SK-N-SH treated with all-trans-retinoic acid at 6 μM for 48 hours (cell line): ENCODE measurements at regions not wholly inside any gene's neighbourhood (a gene's known extent, or its start where the extent isn't known, plus 50 kb on each side); places are given as distances from the start of the nearest gene placed in this dataset.

Experiments used
- ATAC-seq: fragments of 200-7000 bp; cut with Tn5 transposase; 3 replicates; pipeline ENCODE4 v1.9.1; 2020; ENCODE audit warnings: mild to moderate bottlenecking, moderate library complexity
- ARNTL ChIP-seq: fragments of 450-650 bp; formaldehyde crosslinking; IDR thresholded peaks from 2 replicates; pipeline ENCODE4 v1.5.0; 2020; ENCODE audit warnings: low read depth, mild to moderate bottlenecking, moderate library complexity, borderline replicate concordance
- CSDC2 ChIP-seq: fragments of 250-450 bp; sonication (Bioruptor Pico); IDR thresholded peaks from 2 replicates; pipeline ENCODE4 v1.5.0; 2020; ENCODE audit warnings: mild to moderate bottlenecking, moderate library complexity
- CSRNP3 ChIP-seq: fragments of 250-450 bp; sonication (Bioruptor Pico); IDR thresholded peaks from 2 replicates; pipeline ENCODE4 v1.5.1; 2021; ENCODE audit warnings: mild to moderate bottlenecking, moderate library complexity
- ESRRG ChIP-seq: fragments of 250-450 bp; sonication (Bioruptor Pico); IDR thresholded peaks from 2 replicates; pipeline ENCODE4 v1.6.1; 2021; ENCODE audit warnings: mild to moderate bottlenecking
- GLIS3 ChIP-seq: fragments of 250-450 bp; sonication (Bioruptor Pico); IDR thresholded peaks from 2 replicates; pipeline ENCODE4 v1.5.0; 2020; ENCODE audit warnings: mild to moderate bottlenecking, moderate library complexity
- ISL1 ChIP-seq: fragments of 250-450 bp; sonication (Bioruptor Pico); IDR thresholded peaks from 2 replicates; pipeline ENCODE4 v2.1.2; 2022; ENCODE audit warnings: mild to moderate bottlenecking, moderate library complexity
- OSR1 ChIP-seq: fragments of 250-450 bp; sonication (Bioruptor Pico); IDR thresholded peaks from 2 replicates; pipeline ENCODE4 v1.8.0; 2022; ENCODE audit warnings: moderate library complexity, mild to moderate bottlenecking, inconsistent platforms
- PPARA ChIP-seq: fragments of 250-450 bp; sonication (Bioruptor Pico); IDR thresholded peaks from 2 replicates; pipeline ENCODE4 v1.5.0; 2020; ENCODE audit warnings: mild to moderate bottlenecking, borderline replicate concordance
- RARB ChIP-seq: fragments of 250-450 bp; sonication (Bioruptor Pico); IDR thresholded peaks from 2 replicates; pipeline ENCODE4 v1.8.0; 2021; ENCODE audit warnings: mild to moderate bottlenecking, moderate library complexity
- SNAI2 ChIP-seq: fragments of 250-450 bp; sonication (Bioruptor Pico); IDR thresholded peaks from 2 replicates; pipeline ENCODE4 v1.5.0; 2020; ENCODE audit warnings: mild to moderate bottlenecking, moderate library complexity
- TCF4 ChIP-seq: fragments of 250-450 bp; sonication (Bioruptor Pico); IDR thresholded peaks from 2 replicates; pipeline ENCODE4 v1.8.0; 2021; ENCODE audit warnings: mild to moderate bottlenecking, moderate library complexity, borderline replicate concordance
- TOX ChIP-seq: fragments of 250-450 bp; sonication (Bioruptor Pico); IDR thresholded peaks from 2 replicates; pipeline ENCODE4 v1.8.0; 2021; ENCODE audit warnings: mild to moderate bottlenecking, moderate library complexity, borderline replicate concordance
- ZC3H10 ChIP-seq: fragments of 250-450 bp; sonication (Bioruptor Pico); IDR thresholded peaks from 2 replicates; pipeline ENCODE4 v1.5.1; 2021; ENCODE audit warnings: mild to moderate bottlenecking, moderate library complexity
- ZNF565 ChIP-seq: fragments of 450-650 bp; formaldehyde crosslinking; conservative IDR thresholded peaks from 2 replicates; pipeline ENCODE4 v1.5.0; 2020; ENCODE audit warnings: low read depth, mild to moderate bottlenecking, moderate library complexity
- ZNF70 ChIP-seq: fragments of 450-650 bp; formaldehyde crosslinking; IDR thresholded peaks from 2 replicates; pipeline ENCODE4 v1.5.0; 2020; ENCODE audit warnings: mild to moderate bottlenecking, moderate library complexity
- ZNF8 ChIP-seq: fragments of 450-650 bp; formaldehyde crosslinking; IDR thresholded peaks from 2 replicates; pipeline ENCODE4 v1.5.0; 2020; ENCODE audit warnings: mild to moderate bottlenecking, moderate library complexity
- TF ChIP-seq, protein P1 (sequence below): fragments of 250-450 bp; sonication (Bioruptor Pico); IDR thresholded peaks from 2 replicates; pipeline ENCODE4 v1.5.0; 2020; ENCODE audit warnings: mild to moderate bottlenecking, moderate library complexity
- TF ChIP-seq, protein P2 (sequence below): fragments of 250-450 bp; sonication (Bioruptor Pico); IDR thresholded peaks from 2 replicates; pipeline ENCODE4 v1.5.1; 2020; ENCODE audit warnings: low read depth, mild to moderate bottlenecking, moderate library complexity
- TF ChIP-seq, protein P3 (sequence below): fragments of 250-450 bp; sonication (Bioruptor Pico); IDR thresholded peaks from 2 replicates; pipeline ENCODE4 v1.8.0; 2021; ENCODE audit warnings: low read depth, mild to moderate bottlenecking, moderate library complexity, borderline replicate concordance
- TF ChIP-seq, protein P4 (sequence below): fragments of 250-450 bp; sonication (Bioruptor Pico); IDR thresholded peaks from 2 replicates; pipeline ENCODE4 v1.8.0; 2020; ENCODE audit warnings: mild to moderate bottlenecking, moderate library complexity, borderline replicate concordance

GRCh38 chr1:200262326-200262965 lies 147.4 kb downstream of the ZNF281 start:
- TF ChIP-seq, protein P1, sequence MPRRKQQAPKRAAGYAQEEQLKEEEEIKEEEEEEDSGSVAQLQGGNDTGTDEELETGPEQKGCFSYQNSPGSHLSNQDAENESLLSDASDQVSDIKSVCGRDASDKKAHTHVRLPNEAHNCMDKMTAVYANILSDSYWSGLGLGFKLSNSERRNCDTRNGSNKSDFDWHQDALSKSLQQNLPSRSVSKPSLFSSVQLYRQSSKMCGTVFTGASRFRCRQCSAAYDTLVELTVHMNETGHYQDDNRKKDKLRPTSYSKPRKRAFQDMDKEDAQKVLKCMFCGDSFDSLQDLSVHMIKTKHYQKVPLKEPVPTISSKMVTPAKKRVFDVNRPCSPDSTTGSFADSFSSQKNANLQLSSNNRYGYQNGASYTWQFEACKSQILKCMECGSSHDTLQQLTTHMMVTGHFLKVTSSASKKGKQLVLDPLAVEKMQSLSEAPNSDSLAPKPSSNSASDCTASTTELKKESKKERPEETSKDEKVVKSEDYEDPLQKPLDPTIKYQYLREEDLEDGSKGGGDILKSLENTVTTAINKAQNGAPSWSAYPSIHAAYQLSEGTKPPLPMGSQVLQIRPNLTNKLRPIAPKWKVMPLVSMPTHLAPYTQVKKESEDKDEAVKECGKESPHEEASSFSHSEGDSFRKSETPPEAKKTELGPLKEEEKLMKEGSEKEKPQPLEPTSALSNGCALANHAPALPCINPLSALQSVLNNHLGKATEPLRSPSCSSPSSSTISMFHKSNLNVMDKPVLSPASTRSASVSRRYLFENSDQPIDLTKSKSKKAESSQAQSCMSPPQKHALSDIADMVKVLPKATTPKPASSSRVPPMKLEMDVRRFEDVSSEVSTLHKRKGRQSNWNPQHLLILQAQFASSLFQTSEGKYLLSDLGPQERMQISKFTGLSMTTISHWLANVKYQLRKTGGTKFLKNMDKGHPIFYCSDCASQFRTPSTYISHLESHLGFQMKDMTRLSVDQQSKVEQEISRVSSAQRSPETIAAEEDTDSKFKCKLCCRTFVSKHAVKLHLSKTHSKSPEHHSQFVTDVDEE (CRISPR knock-in tag), result no peak
- no peak for TF ChIP-seq ARNTL
- TF ChIP-seq ZNF565 (CRISPR knock-in tag), result no peak
- TF ChIP-seq, protein P2, sequence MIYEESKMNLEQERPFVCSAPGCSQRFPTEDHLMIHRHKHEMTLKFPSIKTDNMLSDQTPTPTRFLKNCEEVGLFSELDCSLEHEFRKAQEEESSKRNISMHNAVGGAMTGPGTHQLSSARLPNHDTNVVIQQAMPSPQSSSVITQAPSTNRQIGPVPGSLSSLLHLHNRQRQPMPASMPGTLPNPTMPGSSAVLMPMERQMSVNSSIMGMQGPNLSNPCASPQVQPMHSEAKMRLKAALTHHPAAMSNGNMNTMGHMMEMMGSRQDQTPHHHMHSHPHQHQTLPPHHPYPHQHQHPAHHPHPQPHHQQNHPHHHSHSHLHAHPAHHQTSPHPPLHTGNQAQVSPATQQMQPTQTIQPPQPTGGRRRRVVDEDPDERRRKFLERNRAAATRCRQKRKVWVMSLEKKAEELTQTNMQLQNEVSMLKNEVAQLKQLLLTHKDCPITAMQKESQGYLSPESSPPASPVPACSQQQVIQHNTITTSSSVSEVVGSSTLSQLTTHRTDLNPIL (CRISPR knock-in tag), result no peak
- TF ChIP-seq ESRRG (CRISPR knock-in tag), result no peak
- TF ChIP-seq, protein P3, sequence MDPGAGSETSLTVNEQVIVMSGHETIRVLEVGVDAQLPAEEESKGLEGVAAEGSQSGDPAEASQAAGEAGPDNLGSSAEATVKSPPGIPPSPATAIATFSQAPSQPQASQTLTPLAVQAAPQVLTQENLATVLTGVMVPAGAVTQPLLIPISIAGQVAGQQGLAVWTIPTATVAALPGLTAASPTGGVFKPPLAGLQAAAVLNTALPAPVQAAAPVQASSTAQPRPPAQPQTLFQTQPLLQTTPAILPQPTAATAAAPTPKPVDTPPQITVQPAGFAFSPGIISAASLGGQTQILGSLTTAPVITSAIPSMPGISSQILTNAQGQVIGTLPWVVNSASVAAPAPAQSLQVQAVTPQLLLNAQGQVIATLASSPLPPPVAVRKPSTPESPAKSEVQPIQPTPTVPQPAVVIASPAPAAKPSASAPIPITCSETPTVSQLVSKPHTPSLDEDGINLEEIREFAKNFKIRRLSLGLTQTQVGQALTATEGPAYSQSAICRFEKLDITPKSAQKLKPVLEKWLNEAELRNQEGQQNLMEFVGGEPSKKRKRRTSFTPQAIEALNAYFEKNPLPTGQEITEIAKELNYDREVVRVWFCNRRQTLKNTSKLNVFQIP (CRISPR knock-in tag), result no peak
- no peak for TF ChIP-seq TOX
- no peak for TF ChIP-seq ZNF8 (CRISPR knock-in tag)
- no peak for TF ChIP-seq ISL1 (CRISPR knock-in tag)
- TF ChIP-seq CSRNP3 (CRISPR knock-in tag), result no peak
- no peak for TF ChIP-seq SNAI2
- TF ChIP-seq PPARA (CRISPR knock-in tag), result no peak
- no peak for TF ChIP-seq OSR1 (CRISPR knock-in tag)
- no peak for TF ChIP-seq TCF4 (CRISPR knock-in tag)
- TF ChIP-seq CSDC2, result no peak
- TF ChIP-seq GLIS3 (CRISPR knock-in tag), result no peak
- no peak for TF ChIP-seq ZC3H10
- TF ChIP-seq ZNF70 (CRISPR knock-in tag), result no peak
- TF ChIP-seq, protein P4, sequence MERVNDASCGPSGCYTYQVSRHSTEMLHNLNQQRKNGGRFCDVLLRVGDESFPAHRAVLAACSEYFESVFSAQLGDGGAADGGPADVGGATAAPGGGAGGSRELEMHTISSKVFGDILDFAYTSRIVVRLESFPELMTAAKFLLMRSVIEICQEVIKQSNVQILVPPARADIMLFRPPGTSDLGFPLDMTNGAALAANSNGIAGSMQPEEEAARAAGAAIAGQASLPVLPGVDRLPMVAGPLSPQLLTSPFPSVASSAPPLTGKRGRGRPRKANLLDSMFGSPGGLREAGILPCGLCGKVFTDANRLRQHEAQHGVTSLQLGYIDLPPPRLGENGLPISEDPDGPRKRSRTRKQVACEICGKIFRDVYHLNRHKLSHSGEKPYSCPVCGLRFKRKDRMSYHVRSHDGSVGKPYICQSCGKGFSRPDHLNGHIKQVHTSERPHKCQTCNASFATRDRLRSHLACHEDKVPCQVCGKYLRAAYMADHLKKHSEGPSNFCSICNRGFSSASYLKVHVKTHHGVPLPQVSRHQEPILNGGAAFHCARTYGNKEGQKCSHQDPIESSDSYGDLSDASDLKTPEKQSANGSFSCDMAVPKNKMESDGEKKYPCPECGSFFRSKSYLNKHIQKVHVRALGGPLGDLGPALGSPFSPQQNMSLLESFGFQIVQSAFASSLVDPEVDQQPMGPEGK (CRISPR knock-in tag), result no peak
- no peak for TF ChIP-seq RARB
- ATAC-seq, result no peak

GRCh38 chr1:200260597-200261335 lies 149.1 kb downstream of the ZNF281 start:
- ATAC-seq, result no peak
- TF ChIP-seq TCF4 (CRISPR knock-in tag), result no peak
- TF ChIP-seq, protein P1 (CRISPR knock-in tag), result no peak
